UCSD-AML1 (cell line): ENCODE measurements at regions not wholly inside any gene's neighbourhood (a gene's known extent, or its start where the extent isn't known, plus 50 kb on each side); places are given as distances from the start of the nearest gene placed in this dataset.

Experiments used
- DNase-seq: peaks from one replicate; lab custom pipeline; 2025; ENCODE audit not compliant: unreplicated experiment; lab: John Stamatoyannopoulos, UW

- DNase-seq, result no peak
These were observed 2136.9 kb downstream of the MAT2B start for GRCh38 chr5:165642366-165642765.

DNA sequence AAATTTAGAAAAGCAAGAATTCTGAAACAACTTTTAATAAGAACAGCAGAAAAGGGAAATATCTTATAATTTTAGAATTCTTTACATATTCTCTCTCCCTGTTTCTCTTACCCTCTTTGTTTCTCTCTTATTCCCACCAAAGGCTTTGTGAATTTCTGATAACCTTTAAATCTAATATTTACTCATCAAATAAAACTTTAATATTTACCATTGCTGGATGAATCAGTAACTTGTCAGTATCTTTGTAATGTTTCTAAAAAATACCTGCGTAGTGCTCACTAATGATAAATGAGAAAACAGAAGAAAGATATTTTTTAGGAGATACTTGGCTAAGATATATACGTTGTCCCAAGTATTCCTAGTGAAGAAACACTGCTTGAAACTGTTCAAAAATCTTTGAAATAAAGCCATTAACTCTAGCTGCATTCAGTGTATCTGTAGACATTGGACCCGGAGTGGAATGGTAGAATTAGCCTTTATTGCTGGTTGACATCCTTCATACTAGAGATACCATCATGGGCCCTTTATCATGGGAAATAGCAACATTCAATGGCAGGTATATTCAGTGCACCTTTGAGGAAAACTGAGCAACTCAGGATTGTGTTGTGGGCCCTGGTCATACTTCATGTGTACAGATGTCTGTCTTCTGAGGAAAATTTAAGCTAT is 2160.4 kb downstream of the MAT2B start:
- no peak for DNase-seq

GRCh38 chr5:165673499-165673898 is 2168.1 kb downstream of the MAT2B start:
- no peak for DNase-seq

GRCh38 chr5:165695796-165696195 is 2190.4 kb downstream of the MAT2B start:
- DNase-seq, result no peak

- DNase-seq, result no peak
These were observed 2200.5 kb downstream of the MAT2B start for GRCh38 chr5:165705960-165706359.

GRCh38 chr5:165712011-165712410 is 2206.6 kb downstream of the MAT2B start:
- DNase-seq, result no peak

- no peak for DNase-seq
These were observed 2209.2 kb downstream of the MAT2B start for GRCh38 chr5:165714598-165714997.

DNA sequence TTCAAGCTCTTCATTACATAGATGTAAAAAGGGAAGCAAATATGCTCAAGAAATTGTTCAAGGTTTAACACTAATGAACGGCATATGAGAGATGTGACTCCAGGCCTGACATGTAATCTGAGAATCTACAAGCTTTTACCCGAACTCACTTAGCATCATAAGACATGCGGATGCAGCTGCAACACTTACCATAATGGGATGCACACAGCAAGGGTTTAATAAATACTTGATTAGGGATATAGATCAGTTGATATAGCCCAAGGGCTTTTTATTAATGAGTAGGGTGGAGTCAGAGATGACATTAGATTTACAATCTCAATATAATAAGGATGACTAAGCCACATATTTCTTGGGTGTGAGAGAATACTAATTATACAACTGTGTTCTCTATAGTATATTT is 2215.5 kb downstream of the MAT2B start:
- DNase-seq, result no peak

GRCh38 chr5:165722401-165722800 is 2217.0 kb downstream of the MAT2B start:
- no peak for DNase-seq

DNA sequence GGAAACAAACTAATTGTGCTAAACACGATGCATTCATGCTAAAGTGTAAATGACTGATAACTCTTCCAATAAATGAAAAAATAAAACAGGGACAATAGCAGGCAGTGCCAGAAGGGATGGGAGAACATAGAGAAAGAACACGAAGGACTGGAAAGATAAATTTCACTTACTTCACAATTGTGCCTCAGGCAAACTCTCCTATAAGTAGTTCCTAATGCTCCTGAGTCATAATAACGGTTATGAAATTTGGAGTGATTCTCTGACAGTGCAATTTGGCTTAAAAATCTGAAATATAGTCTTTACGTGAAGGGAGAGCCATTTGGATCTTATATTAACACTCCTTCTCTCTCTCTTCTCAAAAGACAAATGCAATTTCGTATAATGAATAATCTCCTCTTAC is 2218.5 kb downstream of the MAT2B start:
- no peak for DNase-seq

- no peak for DNase-seq
These were observed 2223.0 kb downstream of the MAT2B start for GRCh38 chr5:165728425-165728824.

GRCh38 chr5:165735388-165735787 is 2230.0 kb downstream of the MAT2B start:
- no peak for DNase-seq

GRCh38 chr5:165739079-165739741 is 2233.8 kb downstream of the MAT2B start:
- DNase-seq, result no peak

DNA sequence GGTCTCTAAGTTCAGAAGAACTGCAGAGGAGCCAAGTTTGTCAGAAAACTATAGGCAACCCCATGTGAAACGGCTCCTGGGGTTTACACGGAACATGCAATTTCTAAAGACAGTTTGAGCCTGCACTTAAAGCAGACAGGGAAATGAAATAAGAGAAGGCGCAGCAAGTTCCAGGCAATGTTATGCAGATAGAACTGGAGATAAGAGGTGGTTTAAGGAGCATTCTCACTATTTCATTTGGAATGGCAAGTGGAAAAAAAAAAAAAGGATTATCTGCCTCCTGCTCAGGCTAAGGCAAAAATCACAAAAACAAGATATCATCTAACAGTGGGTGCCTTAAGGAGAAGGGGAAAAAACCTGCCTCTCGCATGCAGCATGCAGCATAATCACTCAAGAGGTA is 2252.4 kb downstream of the MAT2B start:
- no peak for DNase-seq

GRCh38 chr5:165775111-165775510 is 2269.7 kb downstream of the MAT2B start:
- DNase-seq, result no peak

DNA sequence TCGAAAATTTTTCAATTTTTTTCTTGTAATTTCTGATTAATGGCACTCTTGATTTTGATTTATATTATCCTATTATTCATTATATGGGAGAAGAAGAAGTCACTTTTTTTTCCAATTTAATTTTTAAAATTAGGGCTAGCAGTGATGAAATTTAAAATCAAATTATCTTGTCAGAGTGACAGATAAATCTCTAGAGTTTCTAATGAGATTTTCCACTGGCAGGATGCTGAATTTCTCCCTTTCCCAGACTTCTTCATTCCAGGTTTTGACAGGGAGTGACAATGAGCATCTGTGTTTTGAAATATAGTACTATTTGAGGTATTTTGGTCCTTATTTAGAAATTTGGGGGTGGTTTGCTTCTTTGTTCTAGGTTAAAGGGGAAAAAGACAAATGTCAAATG is 2274.1 kb downstream of the MAT2B start:
- no peak for DNase-seq

GRCh38 chr5:165780901-165781300 is 2275.5 kb downstream of the MAT2B start:
- no peak for DNase-seq

- DNase-seq, result no peak
These were observed 2276.3 kb downstream of the MAT2B start for GRCh38 chr5:165781738-165782137.

DNA sequence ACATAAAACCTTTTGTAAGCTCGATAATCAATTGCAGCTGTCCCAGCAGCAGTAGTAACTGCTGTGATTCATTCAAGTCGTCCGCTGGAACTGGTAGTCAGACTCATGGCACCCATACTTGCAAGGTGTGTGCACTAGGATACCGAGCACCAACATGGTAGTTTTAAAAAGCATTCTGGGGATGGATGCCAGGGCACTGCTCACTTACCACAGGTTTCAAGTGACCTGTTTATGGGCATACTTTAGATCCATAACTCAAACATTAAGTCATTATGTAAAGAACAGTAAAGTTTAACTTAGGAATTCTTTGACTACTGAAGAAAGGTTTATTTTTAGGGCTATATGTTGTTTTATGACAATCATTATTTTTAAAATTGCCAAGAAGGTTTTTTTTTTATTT is 2277.6 kb downstream of the MAT2B start:
- DNase-seq, result no peak

GRCh38 chr5:165786073-165786472 is 2280.7 kb downstream of the MAT2B start:
- DNase-seq, result no peak

- DNase-seq, result no peak
These were observed 2289.7 kb downstream of the MAT2B start for GRCh38 chr5:165795073-165795472.

DNA sequence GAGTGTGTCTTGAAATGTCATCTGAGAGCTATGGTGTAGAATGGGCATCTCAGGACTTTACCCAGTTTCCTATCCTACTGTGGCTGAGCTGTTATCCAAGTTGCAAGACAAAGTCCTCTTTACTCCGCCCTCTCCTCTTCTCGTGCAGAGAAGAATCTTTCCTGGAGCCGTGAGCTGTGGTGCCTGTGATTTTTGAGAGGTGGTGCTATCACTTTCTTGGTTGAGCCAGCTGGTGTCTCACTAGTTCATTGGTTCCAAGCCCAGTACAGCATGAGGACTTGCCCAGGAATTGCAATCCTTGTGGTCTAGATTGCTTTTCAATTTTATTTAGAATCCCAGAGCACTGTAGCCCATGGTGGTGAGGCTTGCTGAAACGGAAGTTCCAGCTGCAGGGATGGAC is 2300.3 kb downstream of the MAT2B start:
- DNase-seq, result no peak

DNA sequence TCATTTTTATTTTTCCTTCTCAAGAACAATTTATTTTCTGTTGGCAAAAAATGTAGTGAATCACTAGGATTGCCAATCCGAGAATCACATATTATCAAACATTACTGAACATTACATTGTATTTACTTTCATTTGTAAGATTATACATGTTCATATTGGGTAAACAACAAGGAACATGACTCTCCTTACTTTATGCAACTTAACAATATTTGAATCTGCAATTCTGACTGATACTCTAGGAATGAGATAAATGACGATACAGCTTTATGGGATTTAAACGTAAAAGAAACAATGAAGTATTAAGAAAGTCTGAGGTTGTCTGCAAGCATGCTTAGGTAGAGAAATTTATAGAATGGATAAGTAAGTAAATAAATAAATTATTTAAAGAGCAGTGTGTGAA is 2302.9 kb downstream of the MAT2B start:
- no peak for DNase-seq
